Spleen (tissue), 11 donors: ENCODE measurements at regions not wholly inside any gene's neighbourhood (a gene's known extent, or its start where the extent isn't known, plus 50 kb on each side); places are given as distances from the start of the nearest gene placed in this dataset.

Source experiments
- DNase-seq: peaks from one replicate; pipeline ENCODE4 v3.0.0-alpha.2; 2020
- H3K27ac ChIP-seq, 8 donors: fragments of 200-600 bp; sonication (generic) in 7 of 8; 1 replicate in 4 of 8; 2 replicates in 4 of 8; pipeline versions ENCODE4 v1.5.0 to v1.8.0; 2016 to 2021; ENCODE audit warnings: inconsistent platforms in 4 of 8, mild to moderate bottlenecking in 4 of 8, moderate library complexity in 1 of 8
- H3K27me3 ChIP-seq, 7 donors: fragments of 200-600 bp; sonication (generic) in 6 of 7; replicated peaks in 1 of 7; 1 replicate in 4 of 7; 2 replicates in 3 of 7; pipeline versions ENCODE4 v1.5.0 to v1.8.0; 2016 to 2021; ENCODE audit warnings: inconsistent platforms in 3 of 7, mild to moderate bottlenecking in 1 of 7
- H3K36me3 ChIP-seq, 6 donors: fragments of 200-600 bp; sonication (generic) in 5 of 6; 1 replicate in 4 of 6; 2 replicates in 2 of 6; pipeline versions ENCODE4 v1.5.0 to v1.8.0; 2016 to 2021; ENCODE audit warnings: inconsistent platforms in 2 of 6
- H3K4me1 ChIP-seq, 6 donors: fragments of 200-600 bp; sonication (generic) in 5 of 6; 1 replicate in 3 of 6; 2 replicates in 3 of 6; pipeline versions ENCODE4 v1.5.0 to v1.8.0; 2016 to 2021; ENCODE audit warnings: inconsistent platforms in 3 of 6
- H3K4me3 ChIP-seq, 8 donors: fragments of 200-600 bp; sonication (generic) in 7 of 8; 1 replicate in 4 of 8; 2 replicates in 4 of 8; pipeline versions ENCODE4 v1.5.0 to v1.8.0; 2016 to 2021; ENCODE audit warnings: inconsistent platforms in 4 of 8, mild to moderate bottlenecking in 4 of 8, moderate library complexity in 2 of 8
- H3K9me3 ChIP-seq, 8 donors: fragments of 200-600 bp; sonication (generic) in 7 of 8; 1 replicate in 4 of 8; 2 replicates in 4 of 8; pipeline versions ENCODE4 v1.5.0 to v1.8.0; 2016 to 2021; ENCODE audit warnings: inconsistent platforms in 4 of 8
- CTCF ChIP-seq, 11 experiments: fragments of 200-600 bp in 7 of 11; fragments of 450-650 bp in 4 of 11; sonication (generic) in 4 of 11; IDR thresholded peaks in 8 of 11; conservative IDR thresholded peaks in 3 of 11; 1 replicate in 7 of 11; 2 replicates in 4 of 11; pipeline versions ENCODE4 v1.4.0 to v1.8.0; 2016 to 2021; ENCODE audit warnings: antibody characterized with exemption in 11 of 11, inconsistent platforms in 4 of 11, mild to moderate bottlenecking in 1 of 11
- POLR2A ChIP-seq, 3 donors: fragments of 450-650 bp; IDR thresholded peaks; one replicate each; pipeline ENCODE4 v1.5.1; 2017; ENCODE audit warnings: antibody characterized with exemption in 3 of 3, mild to moderate bottlenecking in 1 of 3
- POLR2AphosphoS5 ChIP-seq, 3 donors: sonication (generic); formaldehyde crosslinking; IDR thresholded peaks; one replicate each; pipeline ENCODE4 v1.5.1; 2017; ENCODE audit warnings: antibody characterized with exemption in 3 of 3
- WGBS, 5 donors: extraction: QIAGEN DNeasy Blood & Tissue Kit in 3 of 5; methylation state at CpG; one replicate each; pipeline versions ENCODE4 v1.1.5 to v1.1.7; 2013 to 2018; 5-methylcytosine and 5-hydroxymethylcytosine counted together
- intact Hi-C: fragments of 100-400 bp; cut with DNase I; formaldehyde crosslinking; loops from one replicate; pipeline ENCODE4 v1.15.0; 2023; ENCODE audit warnings: low total_unique reads
- donor health status: healthy with polysubstance abuse.
- donor health status: DM: no; HTN: no; CAD: no; lungs with moderate emphysema.
- donor health status: DM: no; HTN: no; CAD: no.
- donor health status: Bipolar disorder and iron deficiency.
- donor health status: healthy.
- donor health status: DM: no; HTN: no; CAD: no.
- donor health status: DM: yes; HTN: yes; CAD: no.

- no peaks in the 10 kb centered on the region for H3K36me3 ChIP-seq
- TF ChIP-seq CTCF (IDR thresholded peaks at IDR 0.05 in 8 of 11, conservative IDR thresholded peaks at IDR 0.05 in 3 of 11) (no peak), POLR2AphosphoS5 (IDR thresholded peaks at IDR 0.05) (no peak), POLR2A (IDR thresholded peaks at IDR 0.05) (no peak)
- H3K4me1 ChIP-seq = no peaks in the 10 kb centered on the region
- intact Hi-C loops = no loop called here
- H3K27ac ChIP-seq = no peak overlapping the region
- no peaks in the 10 kb centered on the region for H3K9me3 ChIP-seq
- H3K4me3 ChIP-seq = no peak overlapping the region
- WGBS, 5 donors = 57 to 82% (median 75%) methylated on average over 1 of the region's 1 CpG
- H3K27me3 ChIP-seq = no peaks in the 10 kb centered on the region
- no peak for DNase-seq
Measured at GRCh38 chr4:135838889-135839288, 1637.3 kb upstream of the PABPC4L start.

- Histone ChIP-seq H3K36me3 (no peaks in the 10 kb centered on the region), H3K4me3 (no peak overlapping the region), H3K9me3 (no peaks in the 10 kb centered on the region), H3K4me1 (no peaks in the 10 kb centered on the region), H3K27me3 (no peaks in the 10 kb centered on the region), H3K27ac (no peak overlapping the region)
- intact Hi-C loops = no loop called here
- DNase-seq = no peak
- TF ChIP-seq POLR2A (IDR thresholded peaks at IDR 0.05) = no peak
- TF ChIP-seq CTCF (IDR thresholded peaks at IDR 0.05 in 8 of 11, conservative IDR thresholded peaks at IDR 0.05 in 3 of 11) = no peak
- TF ChIP-seq POLR2AphosphoS5 (IDR thresholded peaks at IDR 0.05) = no peak
- 81 to 90% (median 87%) methylated on average over 2 of the region's 2 CpGs for WGBS, 5 donors
Measured at GRCh38 chr4:135834471-135834870, 1632.9 kb upstream of the PABPC4L start.

- H3K9me3 ChIP-seq = no peaks in the 10 kb centered on the region
- intact Hi-C loops = no loop called here
- no peak for DNase-seq
- H3K36me3 ChIP-seq = no peaks in the 10 kb centered on the region
- WGBS, 5 donors = 64 to 87% (median 77%) methylated on average over 1 of the region's 1 CpG
- TF ChIP-seq POLR2A (IDR thresholded peaks at IDR 0.05) (no peak), POLR2AphosphoS5 (IDR thresholded peaks at IDR 0.05) (no peak), CTCF (IDR thresholded peaks at IDR 0.05 in 8 of 11, conservative IDR thresholded peaks at IDR 0.05 in 3 of 11) (no peak)
- no peaks in the 10 kb centered on the region for H3K27me3 ChIP-seq
- H3K4me3 ChIP-seq = no peak overlapping the region
- no peaks in the 10 kb centered on the region for H3K4me1 ChIP-seq
- no peak overlapping the region for H3K27ac ChIP-seq
Measured at GRCh38 chr4:135833529-135833928, 1631.9 kb upstream of the PABPC4L start.

GRCh38 chr4:135824759-135825296 is 1623.2 kb upstream of the PABPC4L start:
- TF ChIP-seq CTCF (IDR thresholded peaks at IDR 0.05 in 8 of 11, conservative IDR thresholded peaks at IDR 0.05 in 3 of 11) (no peak), POLR2AphosphoS5 (IDR thresholded peaks at IDR 0.05) (no peak), POLR2A (IDR thresholded peaks at IDR 0.05) (no peak)
- H3K36me3 ChIP-seq = no peaks in the 10 kb centered on the region

More at GRCh38 chr4:135824759-135825296, 1623.2 kb upstream of the PABPC4L start:
- no peak for DNase-seq
- Histone ChIP-seq H3K9me3 (no peaks in the 10 kb centered on the region), H3K4me3 (no peak overlapping the region), H3K27ac (no peak overlapping the region), H3K27me3 (no peaks in the 10 kb centered on the region), H3K4me1 (no peaks in the 10 kb centered on the region)
- intact Hi-C loops = no loop called here
- WGBS, 5 donors = 71 to 73% (median 72%) methylated on average over 3 of the region's 3 CpGs
